Subcutaneous abdominal adipose tissue (tissue), 5 donors: ENCODE measurements at regions not wholly inside any gene's neighbourhood (a gene's known extent, or its start where the extent isn't known, plus 50 kb on each side); places are given as distances from the start of the nearest gene placed in this dataset.
"Not testable (repeated sequence)": the region's sequence is repeated elsewhere in the genome, so short reads cannot be mapped to it uniquely, and the experiment has no call there.

Source experiments
- H3K27ac ChIP-seq: one replicate; pipeline ENCODE4 v1.7.0; 2013; ENCODE audit warnings: low read depth, mild to moderate bottlenecking, inconsistent platforms, low read length, moderate library complexity
- H3K27me3 ChIP-seq, 5 donors: one replicate each; pipeline ENCODE4 v1.7.0; 2013; ENCODE audit warnings: low read length in 5 of 5, inconsistent platforms in 1 of 5; ENCODE audit not compliant: control insufficient read depth in 5 of 5, insufficient read depth in 4 of 5
- H3K36me3 ChIP-seq, 5 donors: one replicate each; pipeline ENCODE4 v1.7.0; 2013; ENCODE audit warnings: low read length in 5 of 5; ENCODE audit not compliant: control insufficient read depth in 5 of 5, insufficient read depth in 5 of 5
- H3K4me1 ChIP-seq, 5 donors: one replicate each; pipeline ENCODE4 v1.7.0; 2013; ENCODE audit warnings: low read length in 5 of 5, mild to moderate bottlenecking in 3 of 5, moderate library complexity in 1 of 5; ENCODE audit not compliant: control insufficient read depth in 5 of 5, insufficient read depth in 5 of 5
- H3K4me3 ChIP-seq, 5 donors: one replicate each; pipeline ENCODE4 v1.7.0; 2013; ENCODE audit warnings: low read length in 5 of 5, low read depth in 1 of 5
- H3K9ac ChIP-seq, 5 donors: one replicate each; pipeline ENCODE4 v1.7.0; 2013; ENCODE audit warnings: low read length in 5 of 5, mild to moderate bottlenecking in 4 of 5, moderate library complexity in 3 of 5
- H3K9me3 ChIP-seq, 5 donors: one replicate each; pipeline ENCODE4 v1.7.0; 2013; ENCODE audit warnings: low read length in 5 of 5; ENCODE audit not compliant: control insufficient read depth in 5 of 5
- donor health status: healthy.
- donor health status: healthy.
- donor health status: healthy.
- donor health status: healthy.
- donor health status: healthy.

- H3K9me3 ChIP-seq: peaks cover 0 to 2% (median 0%) of the 10 kb centered on the region in 5 donors
- H3K9ac ChIP-seq: no peak overlapping the region
- H3K36me3 ChIP-seq: no peaks in the 10 kb centered on the region
- no peaks in the 10 kb centered on the region for H3K27me3 ChIP-seq
- no peaks in the 10 kb centered on the region for H3K4me1 ChIP-seq
- H3K27ac ChIP-seq: no peak overlapping the region
- no peak overlapping the region for H3K4me3 ChIP-seq
Measured at GRCh38 chr5:118146824-118147223, 841.5 kb downstream of the DTWD2 start.

GRCh38 chr5:118144540-118144939 lies 843.8 kb downstream of the DTWD2 start:
- Histone ChIP-seq H3K27me3 (no peaks in the 10 kb centered on the region), H3K4me1 (no peaks in the 10 kb centered on the region), H3K36me3 (no peaks in the 10 kb centered on the region), H3K9ac (no peak overlapping the region), H3K4me3 (no peak overlapping the region), H3K27ac (no peak overlapping the region), H3K9me3 (no peaks in the 10 kb centered on the region)

GRCh38 chr5:118139361-118139760 lies 849.0 kb downstream of the DTWD2 start:
- H3K4me1 ChIP-seq: no peaks in the 10 kb centered on the region
- no peaks in the 10 kb centered on the region for H3K36me3 ChIP-seq
- no peaks in the 10 kb centered on the region for H3K9me3 ChIP-seq
- no peaks in the 10 kb centered on the region for H3K27me3 ChIP-seq
- no peak overlapping the region for H3K9ac ChIP-seq
- H3K27ac ChIP-seq: no peak overlapping the region
- H3K4me3 ChIP-seq: no peak overlapping the region

GRCh38 chr5:118126159-118126558 lies 862.2 kb downstream of the DTWD2 start:
- no peaks in the 10 kb centered on the region for H3K27me3 ChIP-seq
- H3K4me1 ChIP-seq: no peaks in the 10 kb centered on the region
- H3K9me3 ChIP-seq: no peaks in the 10 kb centered on the region
- H3K9ac ChIP-seq: no peak overlapping the region
- no peak overlapping the region for H3K27ac ChIP-seq
- no peak overlapping the region for H3K4me3 ChIP-seq
- no peaks in the 10 kb centered on the region for H3K36me3 ChIP-seq

- Histone ChIP-seq H3K27ac (no peak overlapping the region), H3K9me3 (no peaks in the 10 kb centered on the region), H3K36me3 (no peaks in the 10 kb centered on the region), H3K27me3 (no peaks in the 10 kb centered on the region), H3K4me1 (no peaks in the 10 kb centered on the region), H3K9ac (no peak overlapping the region), H3K4me3 (no peak overlapping the region)
Measured at GRCh38 chr5:118125687-118126086, 862.7 kb downstream of the DTWD2 start.

GRCh38 chr5:118121258-118121657 lies 867.1 kb downstream of the DTWD2 start:
- no peak overlapping the region for H3K4me3 ChIP-seq
- H3K9me3 ChIP-seq: no peaks in the 10 kb centered on the region
- H3K4me1 ChIP-seq: no peaks in the 10 kb centered on the region
- no peak overlapping the region for H3K9ac ChIP-seq
- no peaks in the 10 kb centered on the region for H3K27me3 ChIP-seq
- no peaks in the 10 kb centered on the region for H3K36me3 ChIP-seq
- H3K27ac ChIP-seq: no peak overlapping the region

GRCh38 chr5:118115791-118116190 lies 872.6 kb downstream of the DTWD2 start:
- Histone ChIP-seq H3K36me3 (no peaks in the 10 kb centered on the region), H3K27ac (no peak overlapping the region), H3K9ac (no peak overlapping the region), H3K9me3 (no peaks in the 10 kb centered on the region), H3K27me3 (no peaks in the 10 kb centered on the region), H3K4me1 (no peaks in the 10 kb centered on the region), H3K4me3 (no peak overlapping the region)

- no peaks in the 10 kb centered on the region for H3K9me3 ChIP-seq
- H3K4me1 ChIP-seq: no peaks in the 10 kb centered on the region
- H3K9ac ChIP-seq: no peak overlapping the region
Measured at GRCh38 chr5:118111956-118112355, 876.4 kb downstream of the DTWD2 start.

GRCh38 chr5:118107246-118107645 lies 881.1 kb downstream of the DTWD2 start:
- not testable (repeated sequence) for H3K4me1 ChIP-seq, H3K4me3 ChIP-seq, H3K36me3 ChIP-seq, H3K27ac ChIP-seq, H3K9ac ChIP-seq, H3K27me3 ChIP-seq, H3K9me3 ChIP-seq

More at GRCh38 chr5:118111956-118112355, 876.4 kb downstream of the DTWD2 start:
- Histone ChIP-seq H3K36me3 (no peaks in the 10 kb centered on the region), H3K27ac (no peak overlapping the region), H3K27me3 (no peaks in the 10 kb centered on the region), H3K4me3 (no peak overlapping the region)

GRCh38 chr5:118098716-118099115 lies 889.6 kb downstream of the DTWD2 start:
- no peaks in the 10 kb centered on the region for H3K9me3 ChIP-seq
- H3K4me1 ChIP-seq: no peaks in the 10 kb centered on the region
- H3K27ac ChIP-seq: no peak overlapping the region
- H3K36me3 ChIP-seq: no peaks in the 10 kb centered on the region
- no peak overlapping the region for H3K9ac ChIP-seq
- H3K4me3 ChIP-seq: no peak overlapping the region
- H3K27me3 ChIP-seq: no peaks in the 10 kb centered on the region

GRCh38 chr5:118095115-118095514 lies 893.2 kb downstream of the DTWD2 start:
- no peaks in the 10 kb centered on the region for H3K4me1 ChIP-seq
- no peaks in the 10 kb centered on the region for H3K36me3 ChIP-seq
- no peak overlapping the region for H3K4me3 ChIP-seq
- no peak overlapping the region for H3K9ac ChIP-seq
- H3K27ac ChIP-seq: no peak overlapping the region
- no peaks in the 10 kb centered on the region for H3K9me3 ChIP-seq
- H3K27me3 ChIP-seq: no peaks in the 10 kb centered on the region
